Fibroblast of pulmonary artery (primary cell): ENCODE measurements at regions not wholly inside any gene's neighbourhood (a gene's known extent, or its start where the extent isn't known, plus 50 kb on each side); places are given as distances from the start of the nearest gene placed in this dataset.
"Not testable (repeated sequence)": the region's sequence is repeated elsewhere in the genome, so short reads cannot be mapped to it uniquely, and the experiment has no call there.

ENCODE experiments used
- DNase-seq: peaks from one replicate; pipeline ENCODE4 v3.0.0-alpha.2; 2010; ENCODE audit warnings: low read depth
- H3K4me3 ChIP-seq: replicated peaks from 2 replicates; pipeline ENCODE4 v1.5.1; 2011; ENCODE audit warnings: low read depth, mild to moderate bottlenecking, control low read depth, low read length, moderate library complexity
- CTCF ChIP-seq: IDR thresholded peaks from 2 replicates; pipeline ENCODE4 v1.5.1; 2011; ENCODE audit warnings: mild to moderate bottlenecking, control low read depth, low read length, inconsistent platforms; ENCODE audit errors: missing control alignments

- TF ChIP-seq CTCF = no peak
- DNase-seq = no peak
- H3K4me3 ChIP-seq = no peak overlapping the region
These were observed 258.5 kb upstream of the FAT1 start for GRCh38 chr4:186982160-186982559.

GRCh38 chr4:186984105-186984644 is 260.5 kb upstream of the FAT1 start:
- no peak for DNase-seq
- no peak for TF ChIP-seq CTCF
- H3K4me3 ChIP-seq = no peak overlapping the region

GRCh38 chr4:186999686-187000085 is 276.0 kb upstream of the FAT1 start:
- no peak overlapping the region for H3K4me3 ChIP-seq
- no peak for TF ChIP-seq CTCF
- DNase-seq = peak; percentile 25

- DNase-seq = peak; percentile 74
- no peak overlapping the region for H3K4me3 ChIP-seq
- TF ChIP-seq CTCF = no peak
These were observed 276.6 kb upstream of the FAT1 start for GRCh38 chr4:187000281-187000680.

GRCh38 chr4:187002133-187002532 is 278.5 kb upstream of the FAT1 start:
- not testable (repeated sequence) for DNase-seq, H3K4me3 ChIP-seq

- no peak for DNase-seq
- TF ChIP-seq CTCF = no peak
- no peak overlapping the region for H3K4me3 ChIP-seq
These were observed 281.0 kb upstream of the FAT1 start for GRCh38 chr4:187004628-187005027.

GRCh38 chr4:187006189-187006618 is 282.5 kb upstream of the FAT1 start:
- H3K4me3 ChIP-seq = no peak overlapping the region
- no peak for TF ChIP-seq CTCF
- peak; percentile 76 for DNase-seq
